Liver (tissue), 8 donors: ENCODE measurements at regions not wholly inside any gene's neighbourhood (a gene's known extent, or its start where the extent isn't known, plus 50 kb on each side); places are given as distances from the start of the nearest gene placed in this dataset.

Source experiments
- DNase-seq: peaks from one replicate; pipeline ENCODE4 v3.0.0-alpha.2; 2017; ENCODE audit warnings: low spot score
- H3K27ac ChIP-seq, 2 donors: one replicate each; pipeline ENCODE4 v1.7.0; 2013; ENCODE audit warnings: inconsistent platforms in 2 of 2, low read length in 2 of 2, control low read depth in 1 of 2, low read depth in 1 of 2, mild to moderate bottlenecking in 1 of 2
- H3K27me3 ChIP-seq, 4 donors: one replicate each; pipeline versions ENCODE4 v1.6.1 to v1.7.0; 2013; ENCODE audit warnings: low read length in 3 of 4, inconsistent platforms in 1 of 4, mild to moderate bottlenecking in 1 of 4, moderate library complexity in 1 of 4; ENCODE audit not compliant: control insufficient read depth in 4 of 4, insufficient read depth in 4 of 4
- H3K36me3 ChIP-seq, 4 donors: one replicate each; pipeline versions ENCODE4 v1.6.1 to v1.7.0; 2013; ENCODE audit warnings: low read length in 3 of 4, mild to moderate bottlenecking in 3 of 4, low read depth in 1 of 4, moderate library complexity in 1 of 4; ENCODE audit not compliant: control insufficient read depth in 4 of 4, insufficient read depth in 3 of 4
- H3K4me1 ChIP-seq, 4 donors: one replicate each; pipeline versions ENCODE4 v1.6.1 to v1.7.0; 2013; ENCODE audit warnings: low read length in 3 of 4, mild to moderate bottlenecking in 3 of 4, moderate library complexity in 1 of 4; ENCODE audit not compliant: control insufficient read depth in 4 of 4, insufficient read depth in 4 of 4
- H3K4me3 ChIP-seq, 3 donors: one replicate each; pipeline versions ENCODE4 v1.6.1 to v1.7.0; 2013; ENCODE audit warnings: low read length in 3 of 3, control low read depth in 1 of 3, low read depth in 1 of 3, mild to moderate bottlenecking in 1 of 3
- H3K9ac ChIP-seq, 2 donors: one replicate each; pipeline ENCODE4 v1.7.0; 2013; ENCODE audit warnings: low read length in 2 of 2, mild to moderate bottlenecking in 2 of 2, moderate library complexity in 2 of 2, control low read depth in 1 of 2, low read depth in 1 of 2
- H3K9me3 ChIP-seq, 4 donors: one replicate each; pipeline versions ENCODE4 v1.6.1 to v1.7.0; 2013; ENCODE audit warnings: low read length in 3 of 4; ENCODE audit not compliant: control insufficient read depth in 4 of 4
- ATF3 ChIP-seq: IDR thresholded peaks from 2 replicates; pipeline ENCODE4 v1.6.1; 2016; ENCODE audit warnings: antibody characterized with exemption
- CTCF ChIP-seq: fragments of 150-350 bp; IDR thresholded peaks from 2 replicates; pipeline ENCODE4 v1.5.1; 2017; ENCODE audit warnings: improper control_type of control experiment, low read depth, low read length; ENCODE audit not compliant: missing input control
- EGR1 ChIP-seq, 2 donors: IDR thresholded peaks; 2 replicates each; pipeline ENCODE4 v1.6.1; 2016 to 2018; ENCODE audit warnings: antibody characterized with exemption in 2 of 2, low read depth in 2 of 2
- FOXA2 ChIP-seq: IDR thresholded peaks from 2 replicates; pipeline ENCODE4 v1.6.1; 2016; ENCODE audit warnings: antibody characterized with exemption
- HNF4A ChIP-seq, 2 donors: conservative IDR thresholded peaks; 2 replicates each; pipeline ENCODE4 v1.6.1; 2016; ENCODE audit warnings: antibody characterized with exemption in 2 of 2, mild to moderate bottlenecking in 2 of 2
- HNF4G ChIP-seq: IDR thresholded peaks from 2 replicates; pipeline ENCODE4 v1.6.1; 2016; ENCODE audit warnings: antibody characterized with exemption
- JUND ChIP-seq, 2 donors: IDR thresholded peaks; 2 replicates each; pipeline ENCODE4 v1.6.1; 2016; ENCODE audit warnings: antibody characterized with exemption in 2 of 2
- MAX ChIP-seq: IDR thresholded peaks from 2 replicates; pipeline ENCODE4 v1.6.1; 2016; ENCODE audit warnings: antibody characterized with exemption
- RAD21 ChIP-seq, 2 donors: IDR thresholded peaks; 2 replicates each; pipeline ENCODE4 v1.6.1; 2016; ENCODE audit warnings: antibody characterized with exemption in 2 of 2, mild to moderate bottlenecking in 2 of 2
- REST ChIP-seq: IDR thresholded peaks from 2 replicates; pipeline ENCODE4 v1.6.1; 2016; ENCODE audit warnings: antibody characterized with exemption, mild to moderate bottlenecking
- TAF1 ChIP-seq: conservative IDR thresholded peaks from 2 replicates; pipeline ENCODE4 v1.6.1; 2016; ENCODE audit warnings: antibody characterized with exemption, mild to moderate bottlenecking
- YY1 ChIP-seq: IDR thresholded peaks from 2 replicates; pipeline ENCODE4 v1.6.1; 2016; ENCODE audit warnings: antibody characterized with exemption, mild to moderate bottlenecking
- ZBTB33 ChIP-seq: IDR thresholded peaks from 2 replicates; pipeline ENCODE4 v1.6.1; 2016; ENCODE audit warnings: antibody characterized with exemption
- WGBS: extraction: QIAGEN DNeasy Blood & Tissue Kit; methylation state at CpG from one replicate; pipeline ENCODE4 v1.1.7; 2013; 5-methylcytosine and 5-hydroxymethylcytosine counted together
- donor health status: healthy.
- donor health status: healthy.
- donor health status: healthy.
- donor health status: healthy.
- donor health status: healthy.

GRCh38 chr20:60431349-60431748, 473.1 kb downstream of the CDH26 start (continued):
- no peak for TF ChIP-seq ZBTB33
- no peak for TF ChIP-seq EGR1 (IDR thresholded peaks at IDR 0.05; ENCODE audit: low read depth in 2 of 2)
- no peak for TF ChIP-seq TAF1
- no peak for TF ChIP-seq YY1
- TF ChIP-seq HNF4G, result no peak
- no peak for TF ChIP-seq JUND (IDR thresholded peaks at IDR 0.05)

GRCh38 chr20:60437418-60437817, 479.2 kb downstream of the CDH26 start:
- TF ChIP-seq ZBTB33 (no peak), CTCF (no peak), HNF4G (no peak), FOXA2 (no peak), ATF3 (no peak)
- peaks cover 0 to 6% (median 0%) of the 10 kb centered on the region in 4 donors for H3K27me3 ChIP-seq
- no peaks in the 10 kb centered on the region for H3K4me1 ChIP-seq
- H3K36me3 ChIP-seq, result no peaks in the 10 kb centered on the region
- H3K9me3 ChIP-seq, result no peaks in the 10 kb centered on the region
- no peak overlapping the region for H3K27ac ChIP-seq
- WGBS, result 67% methylated on average over 4 of the region's 4 CpGs
- no peak for DNase-seq
- H3K4me3 ChIP-seq, result no peak overlapping the region
- no peak overlapping the region for H3K9ac ChIP-seq

GRCh38 chr20:60446267-60447111, 488.3 kb downstream of the CDH26 start:
- Histone ChIP-seq H3K4me3 (no peak overlapping the region), H3K9me3 (no peaks in the 10 kb centered on the region), H3K9ac (no peak overlapping the region), H3K27ac (no peak overlapping the region), H3K36me3 (no peaks in the 10 kb centered on the region), H3K27me3 (no peaks in the 10 kb centered on the region), H3K4me1 (no peaks in the 10 kb centered on the region)
- no peak for DNase-seq
- WGBS, result 61% methylated on average over 9 of the region's 9 CpGs
- TF ChIP-seq HNF4A (conservative IDR thresholded peaks at IDR 0.05), result no peak
- no peak for TF ChIP-seq REST
- TF ChIP-seq YY1, result no peak
- no peak for TF ChIP-seq ZBTB33
- no peak for TF ChIP-seq RAD21 (IDR thresholded peaks at IDR 0.05)
- no peak for TF ChIP-seq EGR1 (IDR thresholded peaks at IDR 0.05; ENCODE audit: low read depth in 2 of 2)
- no peak for TF ChIP-seq CTCF
- no peak for TF ChIP-seq FOXA2
- TF ChIP-seq MAX, result no peak
